K562 (cell line): ENCODE measurements at regions not wholly inside any gene's neighbourhood (a gene's known extent, or its start where the extent isn't known, plus 50 kb on each side); places are given as distances from the start of the nearest gene placed in this dataset.

Experiments used
- ATAC-seq: fragments of 200-7000 bp; cut with Tn5 transposase; 3 replicates; pipeline ENCODE4 v1.9.1; 2020; ENCODE audit warnings: moderate library complexity
- BruUV-seq: library from RNA; stranded (reverse); fragments of 400-500 nt; replicated peaks from 2 replicates; lab custom pipeline; 2021; lab: Mats Ljungman, UMichigan
- CTCF ChIA-PET: fragments of 300-600 bp; formaldehyde crosslinking; extraction: SDS; loops from one replicate; lab custom pipeline; 2021; ENCODE audit warnings: low intra/inter-chr PET ratio; lab: Yijun Ruan, JAX
- POLR2A ChIA-PET: fragments of 300-600, 350-650 bp; sonication (Branson Sonifier 250); formaldehyde crosslinking; extraction: SDS; loops from one replicate; lab custom pipeline; 2021; ENCODE audit warnings: antibody characterized with exemption, inconsistent platforms; lab: Yijun Ruan, JAX
- DNase-seq, 4 experiments: peaks; one replicate each; pipeline versions ENCODE4 v3.0.0 to v3.0.0-alpha.2; 2011 to 2018; ENCODE audit warnings: low spot score in 3 of 4, mixed read lengths in 3 of 4; ENCODE audit errors: extremely low read depth in 1 of 4
- FAIRE-seq: peaks from 2 replicates; lab custom pipeline; 2011; peaks lifted over from hg19 to GRCh38; lab: Jason Lieb, UNC
- H2AFZ ChIP-seq: 2 replicates; pipeline ENCODE4 v1.6.0; 2011; ENCODE audit warnings: low read depth, low read length, control low read depth, inconsistent platforms
- H3K27ac ChIP-seq: fragments of 200-600 bp; 3 replicates; pipeline ENCODE4 v1.8.0; 2011; ENCODE audit warnings: low read depth, mild to moderate bottlenecking, control low read depth, inconsistent platforms, low read length, moderate library complexity, mixed read lengths; ENCODE audit errors: extremely low read depth
- H3K27me3 ChIP-seq, 2 experiments: fragments of 300-600 bp in 1 of 2; 2 replicates in 1 of 2; 3 replicates in 1 of 2; pipeline versions ENCODE4 v1.6.0 to v1.8.0; 2011; ENCODE audit warnings: inconsistent platforms in 2 of 2, low read length in 2 of 2, mild to moderate bottlenecking in 1 of 2, mixed read lengths in 1 of 2, moderate library complexity in 1 of 2; ENCODE audit not compliant: control insufficient read depth in 2 of 2, insufficient read depth in 2 of 2
- H3K36me3 ChIP-seq: fragments of 300-600 bp; 3 replicates; pipeline ENCODE4 v1.8.0; 2011; ENCODE audit warnings: mild to moderate bottlenecking, low read length, inconsistent platforms; ENCODE audit not compliant: control insufficient read depth, insufficient read depth
- H3K4me1 ChIP-seq, 2 experiments: fragments of 200-600 bp in 1 of 2; replicated peaks in 1 of 2; 2 replicates in 1 of 2; 3 replicates in 1 of 2; pipeline versions ENCODE4 v1.5.1 to v1.8.0; 2011; ENCODE audit warnings: inconsistent platforms in 2 of 2, low read length in 2 of 2, mild to moderate bottlenecking in 1 of 2, mixed read lengths in 1 of 2, moderate library complexity in 1 of 2; ENCODE audit not compliant: control insufficient read depth in 2 of 2, insufficient read depth in 2 of 2
- H3K4me2 ChIP-seq: 2 replicates; pipeline ENCODE4 v1.6.1; 2011; ENCODE audit warnings: low read length, control low read depth, inconsistent platforms, mixed read lengths; ENCODE audit not compliant: insufficient read depth
- H3K4me3 ChIP-seq: fragments of 200-600 bp; sonication (generic), shearing (Covaris generic); 2 replicates; pipeline ENCODE4 v1.5.1; 2016; ENCODE audit warnings: control low read depth, inconsistent platforms
- H3K79me2 ChIP-seq: fragments of 200-600 bp; 3 replicates; pipeline ENCODE4 v1.8.0; 2011; ENCODE audit warnings: low read length, inconsistent platforms; ENCODE audit not compliant: control insufficient read depth, insufficient read depth
- H3K9ac ChIP-seq, 2 experiments: 2 replicates each; pipeline versions ENCODE4 v1.6.0 to v1.6.1; 2011; ENCODE audit warnings: low read depth in 2 of 2, low read length in 2 of 2, control low read depth in 1 of 2, inconsistent platforms in 1 of 2, mild to moderate bottlenecking in 1 of 2, mixed read lengths in 1 of 2; ENCODE audit not compliant: insufficient read depth in 1 of 2
- H3K9me1 ChIP-seq: one replicate; pipeline ENCODE4 v1.6.0; 2011; ENCODE audit warnings: inconsistent platforms, mild to moderate bottlenecking, low read length, moderate library complexity; ENCODE audit not compliant: control insufficient read depth, insufficient read depth
- H3K9me3 ChIP-seq: replicated peaks from 2 replicates; pipeline ENCODE4 v1.5.1; 2011; ENCODE audit warnings: low read depth, low read length, inconsistent platforms; ENCODE audit not compliant: control insufficient read depth, insufficient read depth
- H4K20me1 ChIP-seq: replicated peaks from 2 replicates; pipeline ENCODE4 v1.6.1; 2011; ENCODE audit warnings: low read length, inconsistent platforms, mixed read lengths; ENCODE audit not compliant: control insufficient read depth, insufficient read depth
- DDX20 ChIP-seq: fragments of 450-650 bp; IDR thresholded peaks from 2 replicates; pipeline ENCODE4 v1.6.1; 2016; ENCODE audit warnings: missing genetic modification characterization, low read depth, mild to moderate bottlenecking, missing compliant biosample characterization, moderate library complexity
- DLX4 ChIP-seq: fragments of 250-450 bp; sonication (Bioruptor Pico); IDR thresholded peaks from 2 replicates; pipeline ENCODE4 v1.6.1; 2021; ENCODE audit warnings: mild to moderate bottlenecking
- EHMT2 ChIP-seq: fragments of 450-650 bp; IDR thresholded peaks from 2 replicates; pipeline ENCODE4 v1.6.1; 2018; ENCODE audit warnings: antibody characterized with exemption
- ERF ChIP-seq: fragments of 450-650 bp; formaldehyde crosslinking; IDR thresholded peaks from 2 replicates; pipeline ENCODE4 v1.4.0; 2020; ENCODE audit warnings: mild to moderate bottlenecking, mixed read lengths
- FOSL1 ChIP-seq: fragments of 200-800 bp; sonication (Bioruptor generic); conservative IDR thresholded peaks from 2 replicates; pipeline ENCODE4 v1.6.1; 2016; ENCODE audit warnings: missing genetic modification characterization, missing compliant biosample characterization
- GMEB1 ChIP-seq: fragments of 250-450 bp; sonication (Bioruptor Pico); IDR thresholded peaks from 2 replicates; pipeline ENCODE4 v1.4.0; 2020; ENCODE audit warnings: mild to moderate bottlenecking
- MAZ ChIP-seq, 2 experiments: fragments of 450-650 bp in 1 of 2; sonication (generic) in 1 of 2; formaldehyde crosslinking; IDR thresholded peaks in 1 of 2; conservative IDR thresholded peaks in 1 of 2; 2 replicates each; pipeline versions ENCODE4 v1.4.0 to v1.5.0; 2020; ENCODE audit warnings: mild to moderate bottlenecking in 1 of 2, missing genetic modification reagents in 1 of 2
- NCOA1 ChIP-seq: fragments of 450-650 bp; IDR thresholded peaks from 2 replicates; pipeline ENCODE4 v1.6.1; 2016; ENCODE audit warnings: low read depth
- NCOA6 ChIP-seq: fragments of 450-650 bp; IDR thresholded peaks from 2 replicates; pipeline ENCODE4 v1.6.1; 2017; ENCODE audit warnings: mild to moderate bottlenecking
- PCBP2 ChIP-seq: fragments of 200-400 bp; formaldehyde crosslinking; IDR thresholded peaks from 2 replicates; pipeline ENCODE4 v1.6.1; 2018; ENCODE audit warnings: low read length, low read depth, mild to moderate bottlenecking, moderate library complexity; ENCODE audit not compliant: poor library complexity, severe bottlenecking
- PTTG1 ChIP-seq: fragments of 450-650 bp; IDR thresholded peaks from 2 replicates; pipeline ENCODE4 v1.6.1; 2016; ENCODE audit warnings: low read depth, mild to moderate bottlenecking, missing genetic modification characterization, missing compliant biosample characterization
- SIN3B ChIP-seq: fragments of 450-650 bp; IDR thresholded peaks from 2 replicates; pipeline ENCODE4 v1.6.1; 2017; ENCODE audit warnings: low read depth, mild to moderate bottlenecking, moderate library complexity
- ZNF217 ChIP-seq: sonication (generic); formaldehyde crosslinking; IDR thresholded peaks from 2 replicates; pipeline ENCODE4 v1.8.0; 2022; ENCODE audit warnings: mild to moderate bottlenecking, missing genetic modification reagents
- ZNF561 ChIP-seq: fragments of 450-650 bp; formaldehyde crosslinking; conservative IDR thresholded peaks from 2 replicates; pipeline ENCODE4 v1.4.0; 2020; ENCODE audit warnings: mild to moderate bottlenecking, moderate library complexity
- ZNF644 ChIP-seq: fragments of 200-800 bp; sonication (Bioruptor generic); IDR thresholded peaks from 2 replicates; pipeline ENCODE4 v1.6.1; 2016; ENCODE audit warnings: low read depth, missing genetic modification characterization, missing compliant biosample characterization
- ZNF766 ChIP-seq: fragments of 200-800 bp; sonication (Bioruptor generic); conservative IDR thresholded peaks from 2 replicates; pipeline ENCODE4 v1.6.1; 2016; ENCODE audit warnings: missing genetic modification characterization, missing compliant biosample characterization
- WGBS: fragments of 100-300 bp; shearing (Covaris generic); methylation state at CpG from one replicate; pipeline ENCODE4 v1.1.6; 2016; ENCODE audit warnings: low coverage, mixed read lengths; ENCODE audit not compliant: insufficient coverage; ENCODE audit errors: missing lambda C conversion rate; 5-methylcytosine and 5-hydroxymethylcytosine counted together
- in situ Hi-C: fragments of 300-500 bp; cut with MboI; formaldehyde crosslinking; loops from 4 replicates; pipeline ENCODE4 v1.15.0; 2018; ENCODE audit warnings: inconsistent platforms, mixed read lengths
- intact Hi-C: fragments of 100-400 bp; cut with micrococcal nuclease; formaldehyde crosslinking; loops from 2 replicates; pipeline ENCODE4 v1.14.2; 2022

GRCh38 chr13:18952225-18953016 is 229.2 kb downstream of the TUBA3C start:
- FAIRE-seq (no peak), ATAC-seq (no peak), DNase-seq (no peak)
- H3K36me3 ChIP-seq: no peaks in the 10 kb centered on the region
- ChIA-PET POLR2A (no interaction called here), CTCF (no interaction called here)
- intact Hi-C loops: no loop called here
- H3K79me2 ChIP-seq: no peaks in the 10 kb centered on the region
- H3K4me2 ChIP-seq: no peak overlapping the region
- TF ChIP-seq ZNF644 (tag): no peak
- TF ChIP-seq MAZ (CRISPR knock-in tag; conservative IDR thresholded peaks at IDR 0.05 in 1 of 2, IDR thresholded peaks at IDR 0.05 in 1 of 2): no peak
- TF ChIP-seq ZNF217 (CRISPR knock-in tag): no peak
- no peak for TF ChIP-seq ZNF561 (CRISPR knock-in tag)
- no peak for TF ChIP-seq FOSL1 (tag)
- TF ChIP-seq ZNF766 (CRISPR knock-in tag): no peak
- no peak for TF ChIP-seq DLX4 (CRISPR knock-in tag)
- no peak for TF ChIP-seq SIN3B
- no peak for TF ChIP-seq NCOA6
- no peak for TF ChIP-seq EHMT2
- TF ChIP-seq DDX20 (tag): no peak
- no peak for TF ChIP-seq ERF (CRISPR knock-in tag)
- no peak for TF ChIP-seq GMEB1 (CRISPR knock-in tag)
- TF ChIP-seq PTTG1 (tag): no peak
- TF ChIP-seq PCBP2: no peak
- TF ChIP-seq NCOA1: no peak
- no peak overlapping the region for H3K27ac ChIP-seq
- WGBS: 15% methylated on average over 10 of the region's 18 CpGs
- H3K9ac ChIP-seq: no peak overlapping the region
- H3K4me1 ChIP-seq: peaks cover 0 to 7% of the 10 kb centered on the region in 2 experiments; a peak in 2 of 5 replicates
- H3K4me3 ChIP-seq: no peak overlapping the region
- no peaks in the 10 kb centered on the region for H4K20me1 ChIP-seq
- no TSS peak for BruUV-seq
- H2AFZ ChIP-seq: no peak overlapping the region
- H3K27me3 ChIP-seq: no peaks in the 10 kb centered on the region; a peak in 1 of 5 replicates
- no peaks in the 10 kb centered on the region for H3K9me3 ChIP-seq
- no peaks in the 10 kb centered on the region for H3K9me1 ChIP-seq
- in situ Hi-C loops: no loop called here
